HK-2 (cell line): ENCODE measurements at regions not wholly inside any gene's neighbourhood (a gene's known extent, or its start where the extent isn't known, plus 50 kb on each side); places are given as distances from the start of the nearest gene placed in this dataset.

Experiments
- DNase-seq: peaks from one replicate; pipeline ENCODE4 v3.0.0-alpha.2; 2018; ENCODE audit not compliant: unreplicated experiment

DNA sequence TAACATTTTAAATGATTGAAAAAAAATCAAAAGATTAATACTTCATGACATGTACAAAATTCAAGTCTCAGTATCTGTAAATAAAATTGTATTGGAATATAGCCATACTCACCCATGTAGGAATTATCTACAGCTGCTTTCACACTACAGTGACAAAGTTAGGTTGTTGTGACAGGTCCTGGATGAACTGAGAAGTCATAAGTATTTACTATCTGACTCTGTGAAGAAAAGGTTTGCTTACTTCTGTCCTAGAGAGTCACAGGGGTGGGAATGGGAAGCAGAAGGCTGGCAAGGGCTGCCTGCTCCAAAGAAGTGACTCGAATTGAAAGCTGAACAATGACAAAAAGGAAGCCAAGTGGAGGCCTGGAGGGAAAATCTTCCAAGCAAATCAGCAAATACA, 155.2 kb downstream of the SLC30A10 start:
- no peak for DNase-seq

DNA sequence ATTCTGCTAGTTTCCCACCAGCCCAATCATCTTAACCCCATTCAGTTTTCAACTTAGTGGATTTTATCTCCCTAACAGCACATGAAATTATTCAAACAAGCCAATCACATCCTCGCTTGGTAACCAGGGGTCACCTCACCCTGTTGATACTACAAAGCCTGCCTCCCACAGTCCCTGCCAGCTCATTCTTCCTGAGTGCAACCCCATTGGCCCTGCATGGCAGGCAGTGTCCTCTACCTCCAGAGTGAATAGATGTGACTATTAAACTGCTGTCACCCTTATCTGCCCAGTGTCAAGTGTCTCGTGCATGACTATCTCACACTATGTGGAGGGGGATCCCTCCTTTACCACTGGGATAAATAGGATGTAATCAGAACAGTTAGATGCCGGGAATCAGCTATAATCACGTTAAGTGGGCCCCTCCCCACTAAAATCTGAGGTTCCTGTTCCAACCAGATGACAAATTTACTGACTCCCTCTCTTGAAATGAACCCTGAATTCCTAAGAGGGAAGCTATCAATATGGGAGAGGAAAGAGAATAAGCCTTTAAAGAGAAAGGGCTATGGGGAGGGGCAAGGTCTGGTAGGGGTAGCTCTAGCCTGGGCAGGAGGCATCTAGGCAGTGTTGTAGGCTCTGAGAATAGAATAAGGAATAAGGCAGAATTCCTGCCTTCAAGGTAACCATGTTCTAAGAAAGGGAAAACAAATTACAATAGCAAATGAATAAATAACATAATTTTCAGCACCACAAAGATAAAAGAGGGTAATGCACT, 155.9 kb downstream of the SLC30A10 start:
- peak; percentile 7 for DNase-seq

DNA sequence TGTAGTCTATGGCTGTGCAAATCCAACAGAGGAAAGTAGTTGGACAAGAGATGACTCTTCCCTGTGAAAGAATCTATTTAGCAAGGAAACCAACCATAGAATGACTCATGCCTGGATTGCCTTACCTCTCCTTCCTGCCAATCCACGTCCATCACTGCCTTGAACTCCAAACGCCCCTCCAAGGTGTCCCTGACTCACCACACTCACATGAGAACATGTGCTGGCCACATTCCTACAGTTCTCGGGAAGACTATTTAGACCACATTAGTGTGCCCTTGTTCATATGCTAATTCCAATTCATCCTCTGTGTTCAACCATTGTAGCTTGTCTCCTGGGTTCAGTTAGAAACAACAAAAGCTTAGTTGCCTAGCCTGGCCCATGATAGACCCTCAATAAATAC, 157.3 kb downstream of the SLC30A10 start:
- peak; percentile 88 for DNase-seq

DNA sequence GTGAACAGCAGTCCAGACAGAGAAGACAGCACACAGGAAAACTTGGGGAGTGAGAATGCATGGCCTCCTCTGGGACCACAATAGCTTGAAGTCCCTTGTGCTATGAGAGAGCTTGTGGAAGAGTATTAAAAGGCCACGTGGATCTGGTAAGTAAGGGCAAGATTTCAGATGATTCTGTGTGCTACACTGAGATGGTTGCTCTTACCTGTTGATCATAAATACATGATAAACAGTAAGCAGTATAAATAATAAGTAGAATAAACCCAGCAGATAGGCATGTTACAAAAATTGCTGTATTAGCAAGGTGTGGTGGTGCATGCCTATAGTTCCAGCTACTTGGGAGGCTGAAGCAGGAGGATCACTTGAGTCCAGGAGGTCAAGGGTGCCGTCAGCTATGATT, 150.4 kb upstream of the ZC3H11B start:
- no peak for DNase-seq

DNA sequence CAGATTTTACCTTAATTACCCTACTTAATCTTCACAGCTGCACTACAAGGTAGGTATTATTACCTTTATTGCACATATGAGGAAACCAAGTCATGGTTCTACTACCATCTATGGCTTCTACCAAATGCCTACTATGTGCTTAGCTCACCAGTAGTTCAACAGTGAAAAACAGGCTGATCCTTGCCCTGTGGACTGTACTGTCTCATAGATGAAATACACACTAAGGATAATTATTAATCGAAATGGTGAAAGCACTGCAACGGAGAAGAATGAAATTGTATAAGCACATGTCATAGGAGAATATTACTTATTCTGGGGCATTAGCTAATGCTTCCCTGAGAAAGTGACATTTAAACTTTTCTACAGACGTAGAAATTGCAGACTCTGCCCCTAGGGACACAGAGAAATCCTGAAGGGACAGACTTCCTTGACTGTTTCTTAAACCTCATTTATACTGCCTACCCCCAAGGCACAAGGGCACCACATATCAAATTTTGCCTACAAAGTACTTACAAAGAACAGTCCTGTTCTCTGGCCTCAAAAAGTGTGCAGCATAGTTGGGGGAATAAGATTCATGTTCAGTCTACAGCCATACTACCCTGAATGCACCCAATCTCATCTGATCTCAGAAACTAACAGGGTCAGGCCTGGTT, 148.4 kb upstream of the ZC3H11B start:
- DNase-seq: no peak

DNA sequence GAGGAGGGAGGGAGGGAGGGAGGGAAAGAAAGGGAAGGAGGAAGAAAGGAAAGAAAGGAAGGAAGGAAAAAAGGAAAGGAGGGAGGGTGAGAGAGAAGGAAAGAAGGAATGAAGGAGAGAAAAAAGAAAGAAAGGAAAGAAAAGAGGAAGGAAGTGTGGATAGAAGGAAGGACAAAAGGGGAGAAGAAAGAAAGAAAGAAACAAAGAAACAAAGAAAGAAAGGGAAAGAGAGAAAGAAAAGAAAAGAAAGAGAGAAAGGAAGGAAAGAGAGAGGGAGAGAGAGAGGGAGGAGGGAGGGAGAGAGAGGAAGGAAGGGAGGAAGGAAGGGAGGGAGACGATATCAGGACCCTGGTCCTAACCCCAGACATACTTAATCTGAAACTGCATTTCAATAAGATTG, 146.2 kb upstream of the ZC3H11B start:
- DNase-seq: no peak

DNA sequence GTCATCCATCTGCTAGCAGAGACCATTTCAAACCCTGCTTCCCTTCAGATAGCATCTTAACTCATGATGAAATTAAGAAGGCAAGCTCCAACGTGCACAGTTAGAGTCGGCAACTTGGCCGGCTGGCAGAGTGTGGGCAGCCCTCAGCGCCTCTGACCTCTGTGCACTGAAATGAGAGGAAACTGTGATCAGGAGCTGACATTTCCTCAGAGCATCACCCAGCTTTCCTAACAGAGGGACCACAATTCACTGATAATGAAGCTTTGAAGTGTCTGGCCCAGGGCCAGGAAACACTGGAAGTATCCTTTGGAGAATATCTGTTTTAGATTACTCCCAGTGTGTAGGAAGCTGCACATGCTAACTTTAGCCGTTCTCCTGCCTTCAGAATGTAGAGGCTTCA, 145.0 kb upstream of the ZC3H11B start:
- no peak for DNase-seq

DNA sequence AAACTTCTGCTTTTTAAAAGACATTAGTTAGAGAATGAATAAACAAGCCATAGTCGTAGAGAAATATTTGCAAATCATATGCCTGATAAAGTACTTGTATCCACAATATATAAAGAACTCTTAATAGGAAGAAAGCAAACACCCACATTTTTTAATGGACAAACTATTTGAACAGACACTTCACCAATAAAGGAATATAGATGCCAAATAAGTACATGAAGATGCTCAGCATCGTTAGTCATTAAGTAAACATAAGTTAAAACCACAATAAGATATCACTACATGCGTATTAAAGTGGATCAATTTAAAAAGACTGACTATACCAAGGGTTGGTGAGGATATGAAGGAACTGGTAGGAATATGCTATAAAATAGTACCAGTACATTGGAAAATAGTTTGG, 142.3 kb upstream of the ZC3H11B start:
- DNase-seq: no peak

DNA sequence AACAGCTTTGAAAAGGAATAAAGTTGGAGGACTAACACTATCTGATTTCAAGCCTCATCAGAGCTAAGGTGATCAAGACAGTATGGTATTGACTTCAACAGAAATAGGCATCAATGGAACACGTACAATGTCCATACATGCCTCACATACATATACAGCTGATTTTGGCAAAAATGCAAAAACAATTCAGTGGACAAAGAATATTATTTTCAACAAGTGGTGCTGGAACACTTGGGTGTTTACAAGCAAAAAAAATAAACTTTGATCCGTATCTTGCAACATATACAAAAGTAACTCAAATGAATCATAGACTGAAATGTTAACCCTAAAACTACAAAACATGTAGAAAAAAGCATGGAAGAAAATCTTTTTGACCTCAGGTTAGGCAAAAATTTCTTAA, 141.9 kb upstream of the ZC3H11B start:
- DNase-seq: no peak

DNA sequence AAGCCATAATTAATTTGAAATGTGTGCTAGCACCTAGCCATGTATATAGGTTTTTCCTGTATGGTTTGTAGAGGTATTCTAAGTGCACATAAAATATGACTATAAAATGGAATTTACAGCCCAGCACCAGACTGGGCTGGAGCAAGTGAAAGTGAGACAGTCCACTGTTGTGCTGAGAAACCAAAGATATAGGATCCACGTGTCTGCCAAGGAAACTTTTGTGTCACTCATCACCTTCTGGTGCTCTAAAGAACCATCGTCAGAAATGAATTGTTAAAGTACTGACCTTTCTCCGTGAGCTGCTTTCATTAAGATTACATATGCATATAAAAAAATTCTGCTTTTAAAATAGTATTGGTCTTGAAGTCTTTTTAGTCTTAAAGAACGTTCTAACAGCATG, 141.0 kb upstream of the ZC3H11B start:
- no peak for DNase-seq

DNA sequence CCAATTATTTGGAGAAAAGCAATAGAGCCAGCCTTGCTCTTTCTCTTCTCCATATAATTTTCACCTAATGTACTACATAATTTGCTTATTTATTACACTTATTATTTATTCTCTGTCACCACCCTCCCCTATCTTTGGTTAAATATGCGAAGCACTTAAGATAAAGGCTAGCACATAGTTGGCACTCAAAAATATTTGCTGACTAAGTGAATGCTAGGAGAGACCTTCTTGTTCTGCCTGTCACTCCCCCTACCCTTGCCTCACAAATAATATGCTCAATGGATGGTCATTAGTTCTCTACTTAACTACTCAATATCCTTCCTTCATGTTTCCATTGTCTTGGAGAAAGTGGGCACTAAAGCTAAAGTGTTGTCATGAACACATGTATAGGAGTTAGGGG, 139.7 kb upstream of the ZC3H11B start:
- no peak for DNase-seq

DNA sequence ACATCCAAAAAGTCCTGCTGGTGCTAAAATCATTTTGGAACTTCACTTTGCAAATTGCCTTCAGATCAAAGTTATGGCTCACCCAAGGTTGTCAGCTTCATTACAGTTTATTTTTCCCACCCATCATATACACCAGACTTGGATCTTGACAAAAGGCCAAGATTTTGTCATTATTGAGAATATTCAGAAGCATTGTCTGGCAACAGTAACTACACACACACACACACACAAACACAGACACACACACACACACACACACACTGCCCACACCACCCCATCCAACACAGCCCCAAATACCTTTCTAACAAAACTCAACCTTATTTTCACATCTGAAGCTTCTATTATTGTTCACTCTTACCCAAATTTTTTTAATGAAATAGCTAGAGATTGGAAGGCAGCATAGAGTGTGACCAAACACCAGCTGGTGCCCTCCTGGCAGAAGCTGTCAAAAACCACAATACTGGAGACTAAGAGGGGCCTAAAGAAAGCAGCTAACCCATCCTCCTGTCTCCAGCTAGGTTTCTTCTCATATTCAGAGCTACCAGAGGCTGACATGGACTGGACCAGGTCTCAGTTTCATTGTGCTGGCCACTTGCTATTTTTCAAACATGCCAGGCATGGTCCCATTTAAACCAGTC, 139.1 kb upstream of the ZC3H11B start:
- DNase-seq: no peak

DNA sequence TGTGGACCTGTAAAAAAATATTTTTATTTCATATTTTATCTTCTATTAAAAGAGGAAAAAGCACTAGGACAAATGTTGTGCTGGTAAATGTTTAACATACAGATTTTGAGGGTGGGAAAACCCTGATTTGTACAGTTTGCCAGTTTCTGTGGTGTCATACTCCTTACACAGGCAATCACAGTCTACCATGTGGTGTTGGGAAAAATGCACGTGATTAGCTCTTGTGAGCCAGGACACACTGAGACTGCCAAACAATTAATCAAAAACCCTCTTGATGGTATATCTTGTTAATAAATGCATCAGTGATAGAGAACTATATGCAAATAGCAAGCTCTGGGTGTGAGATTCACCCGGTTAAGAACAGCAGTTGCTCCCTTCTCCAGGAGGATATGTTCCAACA, 136.5 kb upstream of the ZC3H11B start:
- no peak for DNase-seq

DNA sequence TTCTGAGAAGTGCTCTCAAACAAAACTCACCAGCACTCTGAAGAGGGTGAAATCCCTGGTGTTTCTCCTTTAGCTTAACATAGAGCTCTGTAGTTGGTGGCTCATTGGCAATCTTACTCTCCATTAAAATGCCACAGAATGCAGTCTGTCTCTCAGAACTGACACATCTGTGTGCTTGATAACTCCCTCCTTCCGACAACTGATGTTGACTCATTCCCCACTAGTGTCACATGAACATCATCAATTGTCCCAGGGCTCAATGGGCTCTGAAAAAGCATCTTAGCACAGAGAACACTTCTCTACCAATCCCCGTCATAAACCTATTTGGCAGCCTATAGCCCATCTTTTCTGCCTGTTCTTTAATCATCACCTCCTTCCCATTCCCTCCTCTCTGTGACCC, 133.2 kb upstream of the ZC3H11B start:
- DNase-seq: no peak

DNA sequence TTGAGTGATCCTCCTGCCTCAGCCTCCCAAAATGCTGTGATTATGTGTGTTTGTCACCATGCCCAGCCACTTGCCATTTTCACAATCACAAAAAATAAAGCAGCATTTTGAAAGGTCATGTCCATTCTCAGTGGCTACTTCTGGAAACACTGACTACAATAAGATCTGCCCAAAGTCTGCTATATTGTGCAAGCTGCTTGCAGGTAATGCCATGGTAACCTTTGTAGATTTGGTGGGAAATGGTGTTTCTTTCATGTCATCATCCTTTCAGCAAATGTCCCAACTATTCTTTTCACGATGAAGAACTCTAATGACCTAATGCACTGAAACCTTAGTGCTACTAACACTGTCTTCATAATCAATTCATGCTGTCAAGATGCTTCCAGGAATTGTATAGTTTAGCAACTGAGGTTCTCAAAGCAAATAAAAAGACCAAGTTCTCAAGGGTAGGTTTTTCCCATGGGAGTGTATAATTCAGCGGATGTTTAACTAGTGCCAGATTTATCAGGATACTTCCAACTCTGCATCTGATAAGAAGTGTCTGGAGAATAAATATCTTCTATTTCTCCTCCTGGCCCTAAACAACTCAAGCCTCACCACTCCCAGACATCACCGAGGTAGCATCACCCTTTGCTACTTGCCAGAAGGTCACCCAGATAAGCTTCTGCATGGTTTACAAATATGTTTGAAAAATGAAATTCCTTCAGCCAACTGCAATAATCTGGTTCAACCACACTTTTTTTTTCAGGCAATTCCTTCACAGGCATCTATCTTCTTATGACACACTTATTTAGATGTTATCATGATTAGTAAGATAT, 132.0 kb upstream of the ZC3H11B start:
- no peak for DNase-seq

DNA sequence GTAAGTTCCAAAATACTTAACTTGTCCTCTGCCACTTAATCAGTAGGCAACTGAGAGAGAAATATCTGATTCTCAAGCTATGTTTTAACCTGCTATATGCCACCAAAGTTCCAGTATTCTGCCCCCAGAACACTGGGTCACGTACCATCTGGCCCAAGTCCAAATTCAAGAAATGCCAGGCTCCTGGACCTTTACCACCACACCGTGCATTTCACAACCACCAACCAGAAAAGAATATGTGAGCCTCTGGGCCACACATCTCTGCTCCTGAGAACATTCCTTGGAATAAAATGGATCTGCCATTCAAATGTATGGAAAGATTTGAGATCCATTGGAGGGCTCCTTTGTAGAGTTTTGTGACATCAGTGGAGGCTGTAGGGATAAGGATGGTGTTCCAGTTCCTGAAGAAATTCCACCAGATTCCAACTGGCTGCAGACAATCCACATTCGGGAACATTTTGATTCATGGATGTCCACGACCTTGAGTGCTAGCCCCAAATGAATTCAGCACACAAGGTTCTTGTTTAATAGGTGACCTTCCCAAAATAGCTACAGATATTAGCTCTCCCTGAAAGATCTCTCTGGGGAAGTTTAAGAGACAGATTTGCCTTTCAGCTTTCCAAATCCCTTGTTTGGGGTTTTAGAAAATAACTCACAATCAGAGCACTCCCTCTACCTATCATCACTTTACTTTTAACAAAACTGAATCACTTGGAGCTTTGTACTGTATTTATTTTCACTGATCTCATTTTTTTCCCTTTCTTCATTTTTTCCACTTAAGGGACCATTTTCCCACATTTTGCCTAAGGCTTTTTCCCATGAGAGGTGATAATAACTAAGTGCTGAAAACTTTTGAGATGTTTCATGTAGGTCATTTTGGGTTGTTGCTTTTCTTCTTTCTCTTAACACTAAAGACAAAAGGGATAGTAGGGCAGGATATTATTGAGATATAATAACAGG, 128.4 kb upstream of the ZC3H11B start:
- no peak for DNase-seq

DNA sequence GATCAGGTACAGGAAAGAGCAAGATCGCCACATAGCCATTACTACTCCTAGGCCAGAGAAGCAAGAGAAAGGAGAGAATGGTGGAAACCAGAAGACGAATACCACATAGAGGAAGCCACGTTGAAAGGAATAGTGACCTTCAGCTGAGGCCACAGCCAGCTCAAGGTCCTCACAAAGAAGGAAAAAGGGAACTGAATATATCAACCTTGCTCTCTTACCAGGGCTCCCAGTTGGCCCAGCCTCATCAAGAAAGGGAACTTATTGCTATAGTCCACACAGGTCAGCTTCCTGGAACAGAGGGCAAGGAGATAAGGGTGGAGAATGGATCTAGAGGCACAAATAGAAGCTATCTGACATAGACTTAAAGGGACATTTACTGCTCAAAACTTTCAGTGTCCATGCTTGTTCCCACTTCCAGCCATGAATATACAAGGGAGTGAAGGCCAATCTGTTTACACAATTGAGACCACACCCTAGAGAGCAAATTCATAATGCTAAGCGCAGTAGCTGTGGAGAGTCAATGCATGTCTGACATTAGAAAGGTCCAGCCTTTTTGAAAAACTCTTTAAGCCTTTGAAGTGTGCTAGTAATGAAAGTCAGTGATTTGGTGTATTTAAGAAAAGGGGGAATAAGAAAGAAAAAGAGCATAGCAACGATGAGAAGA, 120.7 kb upstream of the ZC3H11B start:
- no peak for DNase-seq

DNA sequence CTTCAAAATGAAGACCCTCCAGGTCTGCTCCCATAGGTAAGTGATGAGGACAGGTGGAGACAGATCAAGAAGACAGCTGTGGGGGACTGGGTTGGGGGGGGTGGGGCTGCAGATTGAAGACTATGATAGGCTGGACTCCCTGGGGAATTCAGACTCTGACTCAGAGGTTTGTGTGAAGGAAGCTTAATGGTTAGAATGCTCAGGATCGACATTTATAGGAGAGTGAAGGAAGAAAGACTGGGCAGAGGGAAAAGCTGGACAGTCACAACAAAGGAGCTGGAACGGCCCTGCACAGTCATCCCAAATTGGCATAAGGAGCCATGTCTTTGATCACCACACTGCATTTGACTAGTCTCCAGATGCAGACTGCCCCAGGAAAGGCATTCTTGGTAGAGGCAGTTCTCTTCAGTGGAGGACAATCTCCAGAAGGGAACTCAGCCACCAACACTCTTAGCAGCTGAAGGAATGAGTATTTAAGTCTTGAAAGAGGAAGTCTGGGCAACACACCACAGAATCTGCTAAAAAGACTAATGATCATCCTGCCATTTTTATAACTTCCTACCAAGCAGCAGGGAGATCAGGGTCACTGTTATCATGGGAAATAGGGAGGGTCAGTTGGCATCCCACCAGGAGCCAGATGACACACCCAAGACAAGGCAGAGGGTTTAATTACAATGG, 120.0 kb upstream of the ZC3H11B start:
- no peak for DNase-seq

DNA sequence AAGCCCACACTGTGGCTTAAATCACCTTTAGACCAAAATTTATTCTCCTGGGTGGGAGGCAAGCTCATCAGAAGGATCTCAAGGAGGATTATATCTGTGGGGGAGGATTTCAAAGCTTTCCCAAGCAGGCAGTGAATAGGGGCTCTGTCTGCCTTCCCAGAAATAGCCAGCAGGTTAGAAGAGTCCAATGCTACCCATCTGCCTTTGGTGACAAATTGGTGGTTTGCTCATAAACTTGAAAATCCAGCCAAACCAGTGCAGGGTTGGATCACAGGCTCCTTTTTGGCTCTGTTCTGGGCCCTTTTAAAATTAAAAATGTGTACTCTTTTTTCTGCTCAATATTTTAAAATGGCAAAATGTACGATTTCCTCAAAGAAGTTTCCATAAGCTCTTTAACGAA, 118.9 kb upstream of the ZC3H11B start:
- DNase-seq: no peak
